ENCODE measurements at regions not wholly inside any gene's neighbourhood (a gene's known extent, or its start where the extent isn't known, plus 50 kb on each side); places are given as distances from the start of the nearest gene placed in this dataset.
"Not testable (repeated sequence)": the region's sequence is repeated elsewhere in the genome, so short reads cannot be mapped to it uniquely, and the experiment has no call there.

DNA sequence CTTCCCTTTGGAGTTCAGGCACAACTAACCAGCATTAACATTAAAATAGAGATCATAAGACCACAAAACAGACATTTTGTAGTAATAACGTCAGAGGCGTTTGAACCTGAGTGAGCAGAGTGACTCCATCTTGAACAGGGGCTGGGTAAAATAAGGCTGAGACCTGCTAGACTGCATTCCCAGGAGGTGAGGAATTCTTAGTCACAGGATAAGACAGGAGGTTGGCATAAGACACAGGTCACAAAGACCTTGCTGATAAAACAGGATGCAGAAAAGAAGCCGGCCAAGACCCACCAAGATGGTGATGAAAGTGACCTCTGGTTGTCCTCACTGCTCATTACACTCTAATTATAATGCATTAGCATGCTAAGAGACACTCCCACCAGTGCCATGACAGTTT is 493.2 kb upstream of the AUTS2 start:
- 43 to 71% (median 58%) methylated on average over 3 of the region's 3 CpGs for WGBS, 5 donors
- H3K36me3 ChIP-seq, result no peaks in the 10 kb centered on the region
- no peak overlapping the region for H3K4me3 ChIP-seq
- DNase-seq, result peak in 1 of 2 donors; percentile 17
- TF ChIP-seq, protein P1, sequence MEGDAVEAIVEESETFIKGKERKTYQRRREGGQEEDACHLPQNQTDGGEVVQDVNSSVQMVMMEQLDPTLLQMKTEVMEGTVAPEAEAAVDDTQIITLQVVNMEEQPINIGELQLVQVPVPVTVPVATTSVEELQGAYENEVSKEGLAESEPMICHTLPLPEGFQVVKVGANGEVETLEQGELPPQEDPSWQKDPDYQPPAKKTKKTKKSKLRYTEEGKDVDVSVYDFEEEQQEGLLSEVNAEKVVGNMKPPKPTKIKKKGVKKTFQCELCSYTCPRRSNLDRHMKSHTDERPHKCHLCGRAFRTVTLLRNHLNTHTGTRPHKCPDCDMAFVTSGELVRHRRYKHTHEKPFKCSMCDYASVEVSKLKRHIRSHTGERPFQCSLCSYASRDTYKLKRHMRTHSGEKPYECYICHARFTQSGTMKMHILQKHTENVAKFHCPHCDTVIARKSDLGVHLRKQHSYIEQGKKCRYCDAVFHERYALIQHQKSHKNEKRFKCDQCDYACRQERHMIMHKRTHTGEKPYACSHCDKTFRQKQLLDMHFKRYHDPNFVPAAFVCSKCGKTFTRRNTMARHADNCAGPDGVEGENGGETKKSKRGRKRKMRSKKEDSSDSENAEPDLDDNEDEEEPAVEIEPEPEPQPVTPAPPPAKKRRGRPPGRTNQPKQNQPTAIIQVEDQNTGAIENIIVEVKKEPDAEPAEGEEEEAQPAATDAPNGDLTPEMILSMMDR (IDR thresholded peaks at IDR 0.05), result no peak
- TF ChIP-seq EP300 (IDR thresholded peaks at IDR 0.05) (no peak), POLR2AphosphoS5 (IDR thresholded peaks at IDR 0.05) (no peak), POLR2A (IDR thresholded peaks at IDR 0.05) (no peak)
- intact Hi-C loops (cut with DNase I; ENCODE audit: low total_unique reads), result no loop called here
- H3K4me1 ChIP-seq, result no peaks in the 10 kb centered on the region
- no peaks in the 10 kb centered on the region for H3K9me3 ChIP-seq
- H3K27me3 ChIP-seq, result no peaks in the 10 kb centered on the region
- H3K27ac ChIP-seq, result no peak overlapping the region

DNA sequence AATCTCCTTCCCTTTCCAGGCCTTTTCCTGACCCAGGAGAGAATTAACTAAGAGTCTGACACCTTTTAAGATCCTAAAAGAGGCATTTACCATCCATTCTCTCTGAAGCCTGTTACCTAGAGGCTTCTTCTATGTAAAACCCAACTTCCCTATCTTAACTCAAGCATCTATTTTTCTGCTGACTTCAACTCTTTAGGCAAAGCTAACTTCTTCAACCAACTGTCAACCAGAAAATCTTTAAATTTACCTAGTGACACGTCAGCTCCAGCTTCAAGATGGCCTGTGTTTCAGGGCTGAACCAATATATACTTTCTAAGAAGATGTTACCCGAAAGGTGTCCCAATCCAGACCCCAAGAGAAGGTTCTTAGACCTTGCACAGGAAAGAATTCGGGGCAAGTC is 492.3 kb upstream of the AUTS2 start:
- Histone ChIP-seq H3K9me3 (no peaks in the 10 kb centered on the region), H3K4me3 (no peak overlapping the region), H3K36me3 (no peaks in the 10 kb centered on the region), H3K4me1 (no peaks in the 10 kb centered on the region), H3K27ac (no peak overlapping the region), H3K27me3 (no peaks in the 10 kb centered on the region)
- TF ChIP-seq POLR2AphosphoS5 (IDR thresholded peaks at IDR 0.05), result no peak
- intact Hi-C loops (cut with DNase I; ENCODE audit: low total_unique reads), result no loop called here
- 70 to 86% (median 79%) methylated on average over 3 of the region's 3 CpGs for WGBS, 5 donors
- no peak for DNase-seq

DNA sequence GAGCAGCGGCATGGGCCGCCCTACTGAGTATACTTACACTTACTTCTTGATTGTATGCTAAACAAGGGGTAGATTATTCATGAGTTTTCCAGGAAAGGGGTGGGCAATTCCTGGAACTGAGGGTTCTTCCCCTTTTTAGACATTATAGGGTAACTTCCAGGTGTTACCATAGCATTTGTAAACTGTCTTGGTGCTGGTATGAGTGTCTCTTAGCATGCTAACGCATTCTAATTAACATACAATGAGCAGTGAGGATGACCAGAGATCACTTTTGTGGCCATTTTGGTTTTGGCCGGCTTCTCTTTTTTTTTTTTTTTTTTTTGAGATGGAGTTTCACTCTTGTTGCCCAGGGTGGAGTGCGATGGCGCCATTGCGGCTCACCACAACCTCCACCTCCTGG is 491.8 kb upstream of the AUTS2 start:
- DNase-seq; H3K9me3 ChIP-seq; H3K27ac ChIP-seq; H3K4me1 ChIP-seq; intact Hi-C loops (cut with DNase I; ENCODE audit: low total_unique reads); H3K36me3 ChIP-seq; H3K27me3 ChIP-seq; H3K4me3 ChIP-seq: not testable (repeated sequence)
- 91 to 98% (median 95%) methylated on average over 7 of the region's 7 CpGs for WGBS, 5 donors

DNA sequence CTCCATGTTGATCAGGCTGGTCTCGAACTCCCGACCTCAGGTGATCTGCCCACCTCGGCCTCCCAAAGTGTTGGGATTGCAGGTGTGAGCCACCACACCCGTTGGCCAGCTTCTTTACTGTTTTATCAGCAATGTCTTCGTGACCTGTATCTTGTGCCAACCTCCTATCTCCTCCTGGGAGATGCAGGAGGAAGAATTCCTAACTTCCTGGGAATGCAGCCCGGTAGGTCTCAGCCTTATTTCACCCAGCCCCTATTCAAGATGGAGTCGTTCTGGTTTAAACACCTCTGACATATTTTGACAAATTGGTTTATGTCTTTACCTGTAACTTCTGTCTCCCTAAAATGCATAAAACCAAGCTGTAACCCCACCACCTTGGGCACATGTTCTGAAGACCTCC is 491.3 kb upstream of the AUTS2 start:
- H3K4me1 ChIP-seq; H3K27me3 ChIP-seq; H3K4me3 ChIP-seq; H3K27ac ChIP-seq; intact Hi-C loops (cut with DNase I; ENCODE audit: low total_unique reads); H3K9me3 ChIP-seq; DNase-seq; H3K36me3 ChIP-seq: not testable (repeated sequence)
- WGBS, 5 donors, result 69 to 81% (median 78%) methylated on average over 6 to 7 of the region's 7 CpGs

DNA sequence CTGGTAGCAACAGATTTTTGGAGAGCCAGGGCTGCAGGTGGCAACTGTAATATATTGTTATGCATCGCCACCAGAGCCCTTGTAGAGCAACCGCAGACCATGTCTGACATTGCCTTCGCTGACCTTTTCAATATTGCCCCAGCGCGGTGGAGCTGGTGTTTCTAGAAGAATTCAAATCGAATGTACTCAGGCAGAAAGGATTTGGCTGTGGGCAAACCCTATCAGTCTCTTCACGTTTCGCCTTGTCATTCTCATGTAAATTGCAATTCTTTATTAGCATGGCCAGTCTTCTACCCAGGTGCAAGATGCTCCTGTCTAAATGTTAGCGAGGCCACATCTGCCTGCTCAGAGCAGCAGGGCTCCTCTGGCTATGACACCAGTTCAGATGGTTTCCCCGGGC is 490.2 kb upstream of the AUTS2 start:
- H3K27me3 ChIP-seq, result no peaks in the 10 kb centered on the region
- no peaks in the 10 kb centered on the region for H3K36me3 ChIP-seq
- H3K9me3 ChIP-seq, result peaks cover 0 to 8% (median 1%) of the 10 kb centered on the region in 4 donors
- WGBS, 5 donors, result 85 to 87% (median 87%) methylated on average over 10 of the region's 10 CpGs
- H3K4me1 ChIP-seq, result no peaks in the 10 kb centered on the region
- TF ChIP-seq EP300 (IDR thresholded peaks at IDR 0.05), result no peak
- TF ChIP-seq, protein P1 (IDR thresholded peaks at IDR 0.05), result no peak
- TF ChIP-seq POLR2A (IDR thresholded peaks at IDR 0.05), result no peak
- TF ChIP-seq POLR2AphosphoS5 (IDR thresholded peaks at IDR 0.05), result no peak
- H3K27ac ChIP-seq, result no peak overlapping the region
- H3K4me3 ChIP-seq, result no peak overlapping the region
- DNase-seq, result no peak
- intact Hi-C loops (cut with DNase I; ENCODE audit: low total_unique reads), result no loop called here

DNA sequence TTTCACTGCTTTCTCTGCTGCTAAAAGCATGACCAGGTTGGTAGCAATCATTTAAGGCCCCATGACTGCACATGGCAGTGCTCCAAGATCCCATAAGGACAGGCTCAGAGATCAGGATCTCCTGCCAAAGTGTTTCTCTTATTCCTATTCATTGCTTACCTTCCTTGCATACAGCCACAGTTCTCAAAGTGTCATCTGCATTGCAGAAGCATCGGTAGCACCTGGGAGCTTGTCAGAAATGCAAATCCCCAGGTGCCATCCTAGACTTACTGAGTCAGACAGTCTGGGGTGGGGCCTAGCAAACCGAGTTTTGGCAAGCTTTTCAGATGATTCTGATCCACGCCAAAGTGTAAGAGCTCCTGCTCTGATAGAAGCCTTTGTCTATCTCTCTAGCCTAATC is 489.0 kb upstream of the AUTS2 start:
- WGBS, 5 donors, result 46 to 61% (median 51%) methylated on average over 3 of the region's 3 CpGs
- H3K27ac ChIP-seq, result no peak overlapping the region
- no peak for DNase-seq
- intact Hi-C loops (cut with DNase I; ENCODE audit: low total_unique reads), result no loop called here
- no peak for TF ChIP-seq POLR2AphosphoS5 (IDR thresholded peaks at IDR 0.05)
- TF ChIP-seq EP300 (IDR thresholded peaks at IDR 0.05), result no peak
- no peak for TF ChIP-seq POLR2A (IDR thresholded peaks at IDR 0.05)
- TF ChIP-seq, protein P1 (IDR thresholded peaks at IDR 0.05), result no peak
- H3K4me3 ChIP-seq, result no peak overlapping the region
- H3K27me3 ChIP-seq, result no peaks in the 10 kb centered on the region
- H3K36me3 ChIP-seq, result no peaks in the 10 kb centered on the region
- no peaks in the 10 kb centered on the region for H3K4me1 ChIP-seq
- peaks cover 0 to 8% (median 1%) of the 10 kb centered on the region in 4 donors for H3K9me3 ChIP-seq
